Liver (tissue), 8 donors: ENCODE measurements at regions not wholly inside any gene's neighbourhood (a gene's known extent, or its start where the extent isn't known, plus 50 kb on each side); places are given as distances from the start of the nearest gene placed in this dataset.

ENCODE experiments used
- DNase-seq: peaks from one replicate; pipeline ENCODE4 v3.0.0-alpha.2; 2017; ENCODE audit warnings: low spot score
- H3K27ac ChIP-seq, 2 donors: one replicate each; pipeline ENCODE4 v1.7.0; 2013; ENCODE audit warnings: inconsistent platforms in 2 of 2, low read length in 2 of 2, control low read depth in 1 of 2, low read depth in 1 of 2, mild to moderate bottlenecking in 1 of 2
- H3K27me3 ChIP-seq, 4 donors: one replicate each; pipeline versions ENCODE4 v1.6.1 to v1.7.0; 2013; ENCODE audit warnings: low read length in 3 of 4, inconsistent platforms in 1 of 4, mild to moderate bottlenecking in 1 of 4, moderate library complexity in 1 of 4; ENCODE audit not compliant: control insufficient read depth in 4 of 4, insufficient read depth in 4 of 4
- H3K36me3 ChIP-seq, 4 donors: one replicate each; pipeline versions ENCODE4 v1.6.1 to v1.7.0; 2013; ENCODE audit warnings: low read length in 3 of 4, mild to moderate bottlenecking in 3 of 4, low read depth in 1 of 4, moderate library complexity in 1 of 4; ENCODE audit not compliant: control insufficient read depth in 4 of 4, insufficient read depth in 3 of 4
- H3K4me1 ChIP-seq, 4 donors: one replicate each; pipeline versions ENCODE4 v1.6.1 to v1.7.0; 2013; ENCODE audit warnings: low read length in 3 of 4, mild to moderate bottlenecking in 3 of 4, moderate library complexity in 1 of 4; ENCODE audit not compliant: control insufficient read depth in 4 of 4, insufficient read depth in 4 of 4
- H3K4me3 ChIP-seq, 3 donors: one replicate each; pipeline versions ENCODE4 v1.6.1 to v1.7.0; 2013; ENCODE audit warnings: low read length in 3 of 3, control low read depth in 1 of 3, low read depth in 1 of 3, mild to moderate bottlenecking in 1 of 3
- H3K9ac ChIP-seq, 2 donors: one replicate each; pipeline ENCODE4 v1.7.0; 2013; ENCODE audit warnings: low read length in 2 of 2, mild to moderate bottlenecking in 2 of 2, moderate library complexity in 2 of 2, control low read depth in 1 of 2, low read depth in 1 of 2
- H3K9me3 ChIP-seq, 4 donors: one replicate each; pipeline versions ENCODE4 v1.6.1 to v1.7.0; 2013; ENCODE audit warnings: low read length in 3 of 4; ENCODE audit not compliant: control insufficient read depth in 4 of 4
- FOXA1 ChIP-seq: IDR thresholded peaks from 2 replicates; pipeline ENCODE4 v1.6.1; 2016; ENCODE audit warnings: antibody characterized with exemption
- FOXA2 ChIP-seq: IDR thresholded peaks from 2 replicates; pipeline ENCODE4 v1.6.1; 2016; ENCODE audit warnings: antibody characterized with exemption
- GABPA ChIP-seq, 2 donors: IDR thresholded peaks in 1 of 2; conservative IDR thresholded peaks in 1 of 2; 2 replicates each; pipeline ENCODE4 v1.6.1; 2016; ENCODE audit warnings: antibody characterized with exemption in 2 of 2, mild to moderate bottlenecking in 1 of 2, moderate library complexity in 1 of 2
- HNF4A ChIP-seq, 2 donors: conservative IDR thresholded peaks; 2 replicates each; pipeline ENCODE4 v1.6.1; 2016; ENCODE audit warnings: antibody characterized with exemption in 2 of 2, mild to moderate bottlenecking in 2 of 2
- JUND ChIP-seq, 2 donors: IDR thresholded peaks; 2 replicates each; pipeline ENCODE4 v1.6.1; 2016; ENCODE audit warnings: antibody characterized with exemption in 2 of 2
- NR2F2 ChIP-seq: IDR thresholded peaks from 2 replicates; pipeline ENCODE4 v1.6.1; 2016; ENCODE audit warnings: antibody characterized with exemption
- RAD21 ChIP-seq, 2 donors: IDR thresholded peaks; 2 replicates each; pipeline ENCODE4 v1.6.1; 2016; ENCODE audit warnings: antibody characterized with exemption in 2 of 2, mild to moderate bottlenecking in 2 of 2
- REST ChIP-seq: IDR thresholded peaks from 2 replicates; pipeline ENCODE4 v1.6.1; 2016; ENCODE audit warnings: antibody characterized with exemption, mild to moderate bottlenecking
- RXRA ChIP-seq, 2 donors: IDR thresholded peaks; 2 replicates each; pipeline ENCODE4 v1.6.1; 2017 to 2018; ENCODE audit warnings: antibody characterized with exemption in 2 of 2, mild to moderate bottlenecking in 1 of 2
- SP1 ChIP-seq: IDR thresholded peaks from 2 replicates; pipeline ENCODE4 v1.6.1; 2018; ENCODE audit warnings: antibody characterized with exemption, mild to moderate bottlenecking
- TAF1 ChIP-seq: conservative IDR thresholded peaks from 2 replicates; pipeline ENCODE4 v1.6.1; 2016; ENCODE audit warnings: antibody characterized with exemption, mild to moderate bottlenecking
- YY1 ChIP-seq: IDR thresholded peaks from 2 replicates; pipeline ENCODE4 v1.6.1; 2016; ENCODE audit warnings: antibody characterized with exemption, mild to moderate bottlenecking
- WGBS: extraction: QIAGEN DNeasy Blood & Tissue Kit; methylation state at CpG from one replicate; pipeline ENCODE4 v1.1.7; 2013; 5-methylcytosine and 5-hydroxymethylcytosine counted together
- TF ChIP-seq, protein P1 (sequence below): IDR thresholded peaks from 2 replicates; pipeline ENCODE4 v1.6.1; 2016; ENCODE audit warnings: antibody characterized with exemption
- TF ChIP-seq, protein P2 (sequence below): fragments of 150-350 bp; IDR thresholded peaks from 2 replicates; pipeline ENCODE4 v1.5.1; 2017; ENCODE audit warnings: improper control_type of control experiment, low read depth, low read length; ENCODE audit not compliant: missing input control
- TF ChIP-seq, protein P3 (sequence below): IDR thresholded peaks from 2 replicates; pipeline ENCODE4 v1.6.1; 2016; ENCODE audit warnings: antibody characterized with exemption
- donor health status: healthy.
- donor health status: healthy.
- donor health status: healthy.
- donor health status: healthy.
- donor health status: healthy.

GRCh38 chr4:122038896-122039295 is 87.0 kb upstream of the TRPC3 start:
- no peak for DNase-seq
- Histone ChIP-seq H3K27me3 (no peaks in the 10 kb centered on the region), H3K27ac (no peak overlapping the region), H3K4me3 (no peak overlapping the region), H3K9ac (no peak overlapping the region), H3K4me1 (no peaks in the 10 kb centered on the region), H3K36me3 (no peaks in the 10 kb centered on the region), H3K9me3 (no peaks in the 10 kb centered on the region)
- WGBS, result 13% methylated on average over 2 of the region's 2 CpGs
- TF ChIP-seq TAF1 (no peak), RAD21 (IDR thresholded peaks at IDR 0.05) (no peak)
- TF ChIP-seq, protein P1, sequence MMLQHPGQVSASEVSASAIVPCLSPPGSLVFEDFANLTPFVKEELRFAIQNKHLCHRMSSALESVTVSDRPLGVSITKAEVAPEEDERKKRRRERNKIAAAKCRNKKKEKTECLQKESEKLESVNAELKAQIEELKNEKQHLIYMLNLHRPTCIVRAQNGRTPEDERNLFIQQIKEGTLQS, result no peak

GRCh38 chr4:122034619-122035018 is 82.8 kb upstream of the TRPC3 start:
- Histone ChIP-seq H3K4me1 (no peaks in the 10 kb centered on the region), H3K27ac (no peak overlapping the region), H3K36me3 (no peaks in the 10 kb centered on the region), H3K9ac (no peak overlapping the region), H3K9me3 (no peaks in the 10 kb centered on the region), H3K27me3 (no peaks in the 10 kb centered on the region), H3K4me3 (no peak overlapping the region)
- TF ChIP-seq FOXA2 (no peak), NR2F2 (no peak), REST (no peak), HNF4A (conservative IDR thresholded peaks at IDR 0.05) (no peak), YY1 (no peak), JUND (IDR thresholded peaks at IDR 0.05) (no peak), SP1 (no peak), RAD21 (IDR thresholded peaks at IDR 0.05) (no peak), RXRA (IDR thresholded peaks at IDR 0.05) (no peak), FOXA1 (no peak), GABPA (IDR thresholded peaks at IDR 0.05 in 1 of 2, conservative IDR thresholded peaks at IDR 0.05 in 1 of 2) (no peak)
- TF ChIP-seq, protein P2, sequence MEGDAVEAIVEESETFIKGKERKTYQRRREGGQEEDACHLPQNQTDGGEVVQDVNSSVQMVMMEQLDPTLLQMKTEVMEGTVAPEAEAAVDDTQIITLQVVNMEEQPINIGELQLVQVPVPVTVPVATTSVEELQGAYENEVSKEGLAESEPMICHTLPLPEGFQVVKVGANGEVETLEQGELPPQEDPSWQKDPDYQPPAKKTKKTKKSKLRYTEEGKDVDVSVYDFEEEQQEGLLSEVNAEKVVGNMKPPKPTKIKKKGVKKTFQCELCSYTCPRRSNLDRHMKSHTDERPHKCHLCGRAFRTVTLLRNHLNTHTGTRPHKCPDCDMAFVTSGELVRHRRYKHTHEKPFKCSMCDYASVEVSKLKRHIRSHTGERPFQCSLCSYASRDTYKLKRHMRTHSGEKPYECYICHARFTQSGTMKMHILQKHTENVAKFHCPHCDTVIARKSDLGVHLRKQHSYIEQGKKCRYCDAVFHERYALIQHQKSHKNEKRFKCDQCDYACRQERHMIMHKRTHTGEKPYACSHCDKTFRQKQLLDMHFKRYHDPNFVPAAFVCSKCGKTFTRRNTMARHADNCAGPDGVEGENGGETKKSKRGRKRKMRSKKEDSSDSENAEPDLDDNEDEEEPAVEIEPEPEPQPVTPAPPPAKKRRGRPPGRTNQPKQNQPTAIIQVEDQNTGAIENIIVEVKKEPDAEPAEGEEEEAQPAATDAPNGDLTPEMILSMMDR, result no peak
- TF ChIP-seq, protein P3, sequence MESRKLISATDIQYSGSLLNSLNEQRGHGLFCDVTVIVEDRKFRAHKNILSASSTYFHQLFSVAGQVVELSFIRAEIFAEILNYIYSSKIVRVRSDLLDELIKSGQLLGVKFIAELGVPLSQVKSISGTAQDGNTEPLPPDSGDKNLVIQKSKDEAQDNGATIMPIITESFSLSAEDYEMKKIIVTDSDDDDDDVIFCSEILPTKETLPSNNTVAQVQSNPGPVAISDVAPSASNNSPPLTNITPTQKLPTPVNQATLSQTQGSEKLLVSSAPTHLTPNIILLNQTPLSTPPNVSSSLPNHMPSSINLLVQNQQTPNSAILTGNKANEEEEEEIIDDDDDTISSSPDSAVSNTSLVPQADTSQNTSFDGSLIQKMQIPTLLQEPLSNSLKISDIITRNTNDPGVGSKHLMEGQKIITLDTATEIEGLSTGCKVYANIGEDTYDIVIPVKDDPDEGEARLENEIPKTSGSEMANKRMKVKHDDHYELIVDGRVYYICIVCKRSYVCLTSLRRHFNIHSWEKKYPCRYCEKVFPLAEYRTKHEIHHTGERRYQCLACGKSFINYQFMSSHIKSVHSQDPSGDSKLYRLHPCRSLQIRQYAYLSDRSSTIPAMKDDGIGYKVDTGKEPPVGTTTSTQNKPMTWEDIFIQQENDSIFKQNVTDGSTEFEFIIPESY, result no peak
- DNase-seq, result no peak
- 73% methylated on average over 1 of the region's 1 CpG for WGBS
